Central memory CD8-positive, alpha-beta T cell (primary cell): ENCODE measurements at regions not wholly inside any gene's neighbourhood (a gene's known extent, or its start where the extent isn't known, plus 50 kb on each side); places are given as distances from the start of the nearest gene placed in this dataset.

Experiments
- ATAC-seq: fragments of 150-1000 bp; cut with Tn5 transposase; replicated peaks from 2 replicates; pipeline ENCODE4 v1.10.0; 2022; ENCODE audit warnings: mild to moderate bottlenecking, moderate FRiP score, moderate number of reproducible peaks; ENCODE audit not compliant: poor library complexity, severe bottlenecking; ENCODE audit errors: extremely low read depth
- DNase-seq, 2 donors: peaks; one replicate each; pipeline ENCODE4 v3.0.0; 2021; ENCODE audit warnings: low spot score in 2 of 2
- H3K27ac Mint-ChIP-seq: one replicate; pipeline ENCODE4 v1.8.0; 2022; ENCODE audit warnings: low read depth, mild to moderate bottlenecking, moderate library complexity, mixed read lengths
- H3K27me3 Mint-ChIP-seq: one replicate; pipeline ENCODE4 v1.8.0; 2022; ENCODE audit warnings: mixed read lengths
- H3K36me3 Mint-ChIP-seq: one replicate; pipeline ENCODE4 v1.8.0; 2022; ENCODE audit warnings: mild to moderate bottlenecking, moderate library complexity, mixed read lengths; ENCODE audit not compliant: insufficient read depth
- H3K4me1 Mint-ChIP-seq: one replicate; pipeline ENCODE4 v1.8.0; 2022; ENCODE audit warnings: mixed read lengths
- H3K4me3 Mint-ChIP-seq: one replicate; pipeline ENCODE4 v1.8.0; 2022; ENCODE audit warnings: mild to moderate bottlenecking, moderate library complexity, mixed read lengths
- H3K9me3 Mint-ChIP-seq: one replicate; pipeline ENCODE4 v1.8.0; 2022; ENCODE audit warnings: mixed read lengths

DNA sequence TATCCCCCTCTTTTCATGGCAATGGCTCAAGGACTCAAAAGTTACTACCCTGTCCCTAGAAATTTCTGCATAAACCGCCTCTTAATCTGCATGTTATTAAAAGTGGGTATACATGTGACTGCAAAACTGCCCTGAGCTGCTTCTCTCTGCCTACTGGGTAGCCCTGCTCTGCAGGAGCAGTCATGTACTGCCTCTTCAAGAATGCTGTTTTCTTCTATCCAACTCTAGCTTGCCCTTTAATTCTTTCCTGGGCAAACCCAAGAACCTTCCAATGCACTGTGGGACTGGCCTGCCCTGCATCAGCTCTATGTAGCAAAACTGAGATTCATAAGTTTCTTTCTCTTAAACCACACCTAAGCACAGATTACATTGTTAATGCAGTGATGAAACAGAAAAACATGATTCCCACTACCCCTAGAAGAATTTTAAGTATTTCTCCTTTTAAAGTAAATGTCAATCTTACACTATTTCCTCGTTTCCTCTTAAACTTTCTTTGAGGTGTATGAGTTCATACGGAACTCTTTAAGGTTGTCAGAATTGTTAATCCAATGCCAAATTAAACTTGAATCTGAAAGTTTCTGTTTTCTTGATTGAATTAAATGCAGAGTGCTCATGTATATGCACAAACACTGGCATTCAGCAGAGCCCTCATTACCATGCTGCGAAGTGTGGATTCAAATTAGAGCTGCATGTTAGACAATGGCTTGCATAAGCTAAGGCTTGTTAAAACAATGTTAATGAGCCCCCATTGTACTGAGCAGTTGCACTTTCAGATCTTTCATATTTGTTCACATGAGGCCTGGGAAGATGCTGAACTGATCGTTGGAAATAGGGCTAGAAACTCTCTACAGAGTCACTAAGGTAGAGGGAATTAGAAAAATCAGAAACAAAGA, 669.9 kb upstream of the PCDH20 start:
- DNase-seq (no peak), ATAC-seq (no peak)
- Mint-ChIP-seq H3K4me3 (no peak overlapping the region), H3K9me3 (peaks cover 5% of the 10 kb centered on the region), H3K36me3 (no peaks in the 10 kb centered on the region), H3K27me3 (no peaks in the 10 kb centered on the region), H3K27ac (no peak overlapping the region), H3K4me1 (no peaks in the 10 kb centered on the region)

DNA sequence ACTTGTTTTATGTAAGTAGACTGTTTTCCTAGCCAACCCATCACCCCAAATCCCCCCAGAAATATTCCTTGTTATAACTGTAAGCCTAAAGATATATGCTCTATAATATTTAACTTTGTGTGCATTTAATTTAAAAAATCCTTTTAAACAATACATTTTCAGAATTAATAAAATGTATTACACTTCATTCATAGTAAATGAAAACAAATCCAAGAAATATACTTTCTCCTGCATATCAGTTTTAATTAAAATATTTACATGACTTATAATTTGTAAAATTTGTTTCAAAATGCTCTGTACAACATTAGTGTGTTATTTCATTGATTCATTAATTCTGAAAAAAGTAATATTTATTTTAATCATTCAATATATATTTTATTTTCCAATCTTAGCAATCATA, 669.1 kb upstream of the PCDH20 start:
- Mint-ChIP-seq H3K4me1 (no peaks in the 10 kb centered on the region), H3K4me3 (no peak overlapping the region)
- DNase-seq: no peak

DNA sequence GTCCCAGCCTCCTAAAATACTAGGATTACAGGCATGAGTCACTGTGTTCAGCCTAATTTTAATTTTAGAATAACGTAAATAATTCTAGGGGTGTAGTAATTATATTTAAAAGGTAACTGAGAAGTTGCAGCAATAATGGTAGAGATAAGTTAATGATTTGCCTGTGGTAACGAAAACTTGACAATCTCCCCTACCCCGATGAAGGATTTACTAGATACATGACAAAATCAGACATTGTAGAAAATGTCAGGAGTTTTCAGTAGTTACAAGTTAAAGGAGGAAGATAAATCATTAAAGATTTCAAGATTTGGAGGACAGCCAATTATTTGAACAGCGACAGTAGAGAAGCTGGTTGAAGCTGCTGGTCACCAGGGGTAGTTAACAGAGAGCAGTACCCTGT, 652.2 kb upstream of the PCDH20 start:
- Mint-ChIP-seq H3K27ac (no peak overlapping the region), H3K36me3 (no peaks in the 10 kb centered on the region), H3K27me3 (no peaks in the 10 kb centered on the region), H3K9me3 (peaks cover 14% of the 10 kb centered on the region), H3K4me1 (no peaks in the 10 kb centered on the region), H3K4me3 (no peak overlapping the region)
- DNase-seq (no peak), ATAC-seq (no peak)

More for the DNA sequence above, 669.1 kb upstream of the PCDH20 start:
- H3K36me3 Mint-ChIP-seq: no peaks in the 10 kb centered on the region
- no peaks in the 10 kb centered on the region for H3K27me3 Mint-ChIP-seq
- H3K9me3 Mint-ChIP-seq: peaks cover 3% of the 10 kb centered on the region
- no peak for ATAC-seq
- no peak overlapping the region for H3K27ac Mint-ChIP-seq

DNA sequence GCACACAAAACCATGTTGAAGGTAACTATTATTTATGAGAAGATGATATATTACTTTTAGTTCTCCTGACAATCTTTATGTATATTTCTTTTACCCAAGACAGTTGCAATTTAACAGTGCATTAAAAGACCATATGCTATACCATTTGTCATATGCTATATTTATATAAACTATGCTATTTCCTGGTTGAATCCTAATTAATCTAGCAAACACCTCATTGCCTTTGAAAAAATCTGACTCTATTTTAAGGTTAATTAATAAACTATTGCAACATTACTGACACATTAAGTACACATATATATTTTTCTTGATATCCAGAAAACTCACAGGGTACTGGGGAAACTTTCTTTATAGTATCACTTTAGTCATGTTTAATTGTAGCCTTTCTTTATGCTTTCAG, 649.4 kb upstream of the PCDH20 start:
- Mint-ChIP-seq H3K4me3 (no peak overlapping the region), H3K4me1 (no peaks in the 10 kb centered on the region), H3K9me3 (peaks cover 27% of the 10 kb centered on the region), H3K36me3 (no peaks in the 10 kb centered on the region), H3K27me3 (no peaks in the 10 kb centered on the region), H3K27ac (no peak overlapping the region)
- ATAC-seq: no peak
- DNase-seq: no peak

DNA sequence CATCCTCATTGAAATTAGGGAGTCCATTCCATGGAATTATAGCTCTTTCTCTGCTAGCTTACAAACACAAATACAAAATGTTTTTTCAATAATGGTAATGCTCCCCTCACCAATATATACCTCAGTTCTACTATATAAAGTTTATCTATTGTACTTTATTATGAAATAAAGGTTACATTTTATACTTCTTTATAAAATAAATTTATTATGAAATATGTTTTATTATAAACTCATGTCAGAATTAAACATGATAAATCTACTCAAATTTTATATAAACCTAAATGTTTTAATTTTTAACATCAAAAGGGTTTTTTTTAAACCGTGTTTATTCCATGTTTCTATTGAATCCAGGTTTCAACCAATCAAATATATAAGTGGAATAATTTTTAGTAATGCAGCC, 646.1 kb upstream of the PCDH20 start:
- H3K27ac Mint-ChIP-seq: no peak overlapping the region
- DNase-seq: no peak
- no peaks in the 10 kb centered on the region for H3K36me3 Mint-ChIP-seq
- no peak for ATAC-seq
- H3K4me1 Mint-ChIP-seq: no peaks in the 10 kb centered on the region
- H3K9me3 Mint-ChIP-seq: peaks cover 22% of the 10 kb centered on the region
- no peak overlapping the region for H3K4me3 Mint-ChIP-seq
- no peaks in the 10 kb centered on the region for H3K27me3 Mint-ChIP-seq

DNA sequence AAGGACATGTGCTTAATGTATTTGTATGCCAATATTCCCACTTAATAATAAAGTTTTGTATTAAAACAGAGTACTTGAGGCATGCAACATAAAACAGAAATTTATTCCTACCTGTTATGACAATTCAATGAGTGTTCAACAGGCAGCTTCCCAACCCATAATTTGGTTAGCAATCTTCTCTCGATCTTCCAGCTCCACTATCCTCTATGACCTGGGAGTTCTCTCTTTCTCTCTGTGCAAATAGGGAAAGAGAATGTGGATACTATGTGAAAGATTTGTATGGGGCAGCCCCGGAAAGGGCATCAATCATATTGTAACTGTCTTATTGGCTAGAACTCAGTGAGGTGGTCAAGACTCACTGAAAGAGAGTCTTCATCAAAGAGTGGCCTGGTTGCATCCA, 644.9 kb upstream of the PCDH20 start:
- H3K36me3 Mint-ChIP-seq: no peaks in the 10 kb centered on the region
- H3K9me3 Mint-ChIP-seq: peaks cover 22% of the 10 kb centered on the region
- no peak for ATAC-seq
- no peak overlapping the region for H3K27ac Mint-ChIP-seq
- H3K27me3 Mint-ChIP-seq: no peaks in the 10 kb centered on the region
- no peak for DNase-seq
- no peaks in the 10 kb centered on the region for H3K4me1 Mint-ChIP-seq
- H3K4me3 Mint-ChIP-seq: no peak overlapping the region

DNA sequence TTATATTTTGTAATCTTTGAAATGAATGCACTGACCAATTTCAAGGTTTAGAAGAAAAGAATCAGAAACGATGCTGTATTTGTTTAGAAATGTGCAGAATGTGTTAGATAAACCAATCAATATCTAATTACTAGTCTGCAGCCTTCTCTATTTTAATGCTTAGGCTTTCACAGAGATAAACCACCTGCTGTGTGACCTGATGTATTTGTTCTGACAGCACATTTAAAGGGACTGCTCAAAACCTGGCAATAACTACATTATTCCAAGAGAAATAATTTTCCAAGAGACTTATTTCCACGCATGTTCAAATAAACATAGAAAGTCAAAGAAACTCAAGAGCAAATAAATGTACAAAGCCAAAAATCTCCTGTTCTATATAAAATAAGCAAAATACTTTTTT, 641.6 kb upstream of the PCDH20 start:
- Mint-ChIP-seq H3K27ac (no peak overlapping the region), H3K27me3 (no peaks in the 10 kb centered on the region), H3K4me1 (no peaks in the 10 kb centered on the region), H3K36me3 (no peaks in the 10 kb centered on the region), H3K9me3 (peaks cover 16% of the 10 kb centered on the region), H3K4me3 (no peak overlapping the region)
- DNase-seq (no peak), ATAC-seq (no peak)

DNA sequence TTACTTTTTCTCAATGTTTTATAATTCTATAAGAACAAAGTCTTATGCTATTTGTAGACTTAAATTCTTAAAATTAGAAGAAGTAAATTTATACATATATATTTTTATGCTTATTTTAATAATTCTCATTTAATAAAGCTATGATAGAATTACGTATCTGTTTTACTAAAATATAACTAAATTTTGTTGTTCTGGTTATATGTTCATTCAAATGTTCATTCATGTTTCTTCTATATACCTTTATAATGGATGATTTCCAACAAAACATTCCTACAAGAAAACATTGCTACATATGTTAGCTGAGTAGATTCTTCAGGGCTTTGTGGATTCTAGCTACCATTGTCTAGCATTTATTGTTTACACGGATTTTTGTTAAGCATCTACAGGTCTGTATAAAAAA, 634.3 kb upstream of the PCDH20 start:
- Mint-ChIP-seq H3K9me3 (peaks cover 16% of the 10 kb centered on the region), H3K27me3 (no peaks in the 10 kb centered on the region), H3K4me1 (no peaks in the 10 kb centered on the region), H3K36me3 (no peaks in the 10 kb centered on the region), H3K4me3 (no peak overlapping the region), H3K27ac (no peak overlapping the region)
- ATAC-seq (no peak), DNase-seq (no peak)

DNA sequence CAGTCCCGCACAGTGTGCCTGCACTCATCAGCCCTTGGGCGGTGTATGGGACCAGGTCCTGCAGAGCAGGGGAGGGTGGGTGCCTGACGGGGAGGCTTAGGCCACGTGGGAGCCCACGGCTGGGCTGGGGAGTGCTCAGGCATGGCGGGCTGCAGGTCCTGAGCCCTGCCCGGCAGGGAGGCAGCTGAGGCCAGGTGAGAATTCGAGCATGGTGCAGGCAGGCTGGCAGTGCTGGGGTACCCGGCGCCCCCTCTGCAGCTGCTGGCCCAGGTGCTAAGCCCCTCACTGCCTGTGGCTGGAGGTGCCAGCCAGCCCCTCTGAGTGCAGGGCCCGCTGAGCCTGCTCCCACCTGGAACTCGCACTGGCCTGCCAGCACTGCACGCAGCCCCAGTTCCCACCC, 630.9 kb upstream of the PCDH20 start:
- DNase-seq (no peak), ATAC-seq (no peak)
- Mint-ChIP-seq H3K4me1 (no peaks in the 10 kb centered on the region), H3K4me3 (no peak overlapping the region), H3K9me3 (peaks cover 9% of the 10 kb centered on the region), H3K36me3 (no peaks in the 10 kb centered on the region), H3K27ac (no peak overlapping the region), H3K27me3 (no peaks in the 10 kb centered on the region)

DNA sequence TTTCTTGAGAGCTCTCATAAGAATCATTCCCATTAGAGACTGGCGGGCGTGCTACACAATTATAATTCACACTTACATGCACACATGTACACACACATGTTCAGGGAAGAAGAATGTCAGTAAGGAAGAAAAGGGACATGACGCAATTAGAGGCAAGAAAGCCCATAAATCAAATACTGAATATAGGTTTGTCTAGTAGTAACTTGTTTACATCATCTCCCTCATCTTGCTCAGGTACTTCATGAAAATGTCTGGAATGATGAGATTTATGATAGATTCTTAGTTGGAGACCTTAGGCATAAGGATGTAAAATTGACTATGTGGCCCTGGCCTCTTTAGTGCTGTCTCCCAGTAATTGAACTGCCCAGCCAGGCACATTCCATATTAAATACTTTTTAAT, 628.0 kb upstream of the PCDH20 start:
- peaks cover 6% of the 10 kb centered on the region for H3K9me3 Mint-ChIP-seq
- no peaks in the 10 kb centered on the region for H3K4me1 Mint-ChIP-seq
- ATAC-seq (no peak), DNase-seq (no peak)
- H3K27me3 Mint-ChIP-seq: no peaks in the 10 kb centered on the region
- H3K27ac Mint-ChIP-seq: no peak overlapping the region
- no peaks in the 10 kb centered on the region for H3K36me3 Mint-ChIP-seq
- no peak overlapping the region for H3K4me3 Mint-ChIP-seq

DNA sequence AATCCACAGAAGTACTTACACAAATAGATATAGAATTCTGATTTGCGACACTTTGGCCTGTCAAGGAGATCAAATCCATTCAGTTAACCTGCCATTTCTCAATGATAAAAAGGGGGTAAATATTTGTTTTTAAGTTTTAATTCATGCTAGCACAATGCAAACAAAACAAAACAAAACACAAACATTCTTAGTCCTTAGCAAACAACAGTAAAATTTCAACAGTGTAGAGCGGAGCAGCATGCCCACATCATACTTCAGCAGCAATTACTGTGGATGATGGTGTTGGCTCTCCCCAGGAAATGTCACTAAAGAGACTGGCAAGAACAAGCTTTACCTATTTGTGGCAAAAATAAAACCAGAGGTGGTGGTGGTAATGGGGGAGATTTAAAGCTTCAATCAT, 625.2 kb upstream of the PCDH20 start:
- ATAC-seq (no peak), DNase-seq (no peak)
- no peak overlapping the region for H3K27ac Mint-ChIP-seq
- H3K36me3 Mint-ChIP-seq: no peaks in the 10 kb centered on the region
- H3K9me3 Mint-ChIP-seq: peaks cover 10% of the 10 kb centered on the region
- H3K4me3 Mint-ChIP-seq: no peak overlapping the region
- H3K27me3 Mint-ChIP-seq: no peaks in the 10 kb centered on the region
- H3K4me1 Mint-ChIP-seq: no peaks in the 10 kb centered on the region

DNA sequence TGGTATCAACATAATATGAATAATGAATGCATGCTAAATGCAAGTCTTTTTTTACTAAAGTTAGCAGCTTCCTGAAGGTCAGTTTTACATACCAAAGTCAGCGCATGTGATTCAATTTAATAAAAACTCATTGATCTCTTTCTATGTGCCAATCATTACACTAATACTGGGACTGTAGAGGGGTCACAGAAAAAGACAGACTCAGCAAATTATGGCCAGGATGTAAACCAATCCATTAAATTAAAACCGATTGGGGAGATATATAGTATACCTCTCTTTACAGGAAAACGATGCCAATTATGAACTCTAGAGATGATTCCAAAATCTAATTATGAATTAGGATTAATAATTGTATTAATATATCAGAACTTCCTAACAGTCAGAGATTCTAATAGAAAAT, 624.4 kb upstream of the PCDH20 start:
- Mint-ChIP-seq H3K27ac (no peak overlapping the region), H3K4me3 (no peak overlapping the region), H3K4me1 (no peaks in the 10 kb centered on the region), H3K27me3 (no peaks in the 10 kb centered on the region), H3K36me3 (no peaks in the 10 kb centered on the region), H3K9me3 (peaks cover 10% of the 10 kb centered on the region)
- DNase-seq (no peak), ATAC-seq (no peak)

DNA sequence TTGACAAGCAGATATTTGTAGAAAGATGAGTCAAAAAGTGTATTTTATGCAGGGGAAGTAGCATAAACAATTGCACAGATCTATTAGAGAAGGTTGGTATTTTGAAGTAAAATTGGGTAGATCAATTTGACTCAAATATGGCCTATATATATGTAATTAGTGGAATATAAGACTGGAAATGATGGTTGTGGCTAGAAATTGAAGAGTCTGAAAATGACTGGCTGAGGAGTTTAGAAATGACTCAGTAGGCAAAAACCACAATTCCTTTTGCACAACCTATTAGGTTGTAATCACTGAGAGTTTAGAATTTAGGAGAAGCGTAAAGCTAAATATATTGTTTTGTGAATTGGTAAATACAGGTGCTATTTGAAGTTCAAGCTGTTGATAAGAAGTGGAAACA, 622.6 kb upstream of the PCDH20 start:
- Mint-ChIP-seq H3K4me3 (no peak overlapping the region), H3K4me1 (no peaks in the 10 kb centered on the region), H3K27ac (no peak overlapping the region), H3K27me3 (no peaks in the 10 kb centered on the region), H3K9me3 (peaks cover 10% of the 10 kb centered on the region), H3K36me3 (no peaks in the 10 kb centered on the region)
- ATAC-seq (no peak), DNase-seq (no peak)
